Panc1 (cell line): ENCODE measurements at regions not wholly inside any gene's neighbourhood (a gene's known extent, or its start where the extent isn't known, plus 50 kb on each side); places are given as distances from the start of the nearest gene placed in this dataset.
"Not testable (repeated sequence)": the region's sequence is repeated elsewhere in the genome, so short reads cannot be mapped to it uniquely, and the experiment has no call there.

ENCODE experiments used
- POLR2AphosphoS5 ChIP-seq: IDR thresholded peaks from 2 replicates; pipeline ENCODE4 v1.6.1; 2012; ENCODE audit warnings: mild to moderate bottlenecking, low read depth, low read length, moderate library complexity
- TF ChIP-seq, protein P1 (sequence below): fragments of 450-650 bp; IDR thresholded peaks from 2 replicates; pipeline ENCODE4 v1.5.1; 2017; ENCODE audit warnings: mild to moderate bottlenecking
- TF ChIP-seq, protein P2 (sequence below), 2 experiments: IDR thresholded peaks; 2 replicates each; pipeline ENCODE4 v1.6.1; 2011 to 2012; ENCODE audit warnings: low read depth in 2 of 2, control low read depth in 1 of 2, low read length in 1 of 2, mild to moderate bottlenecking in 1 of 2, moderate library complexity in 1 of 2; ENCODE audit not compliant: insufficient read depth in 1 of 2

DNA sequence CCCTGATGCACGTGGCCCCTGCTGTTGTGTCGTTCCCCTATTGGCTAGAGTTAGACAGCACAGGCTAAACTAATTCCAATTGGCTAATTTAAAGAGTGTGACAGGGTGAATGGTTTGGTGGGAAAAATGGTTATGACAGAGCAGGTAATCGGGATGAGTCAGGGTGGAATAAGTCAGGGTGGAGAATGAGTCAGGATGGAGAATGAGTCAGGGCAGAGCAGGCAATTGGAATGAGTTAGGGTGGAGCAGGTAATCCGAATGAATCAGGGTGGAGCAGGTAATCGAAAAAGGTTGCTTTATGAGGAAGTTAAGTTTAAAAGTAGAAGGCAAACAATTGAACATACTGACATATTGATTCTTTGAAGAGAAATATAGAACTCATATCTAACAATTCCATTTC, 89.0 kb upstream of the HGF start:
- TF ChIP-seq, protein P1, sequence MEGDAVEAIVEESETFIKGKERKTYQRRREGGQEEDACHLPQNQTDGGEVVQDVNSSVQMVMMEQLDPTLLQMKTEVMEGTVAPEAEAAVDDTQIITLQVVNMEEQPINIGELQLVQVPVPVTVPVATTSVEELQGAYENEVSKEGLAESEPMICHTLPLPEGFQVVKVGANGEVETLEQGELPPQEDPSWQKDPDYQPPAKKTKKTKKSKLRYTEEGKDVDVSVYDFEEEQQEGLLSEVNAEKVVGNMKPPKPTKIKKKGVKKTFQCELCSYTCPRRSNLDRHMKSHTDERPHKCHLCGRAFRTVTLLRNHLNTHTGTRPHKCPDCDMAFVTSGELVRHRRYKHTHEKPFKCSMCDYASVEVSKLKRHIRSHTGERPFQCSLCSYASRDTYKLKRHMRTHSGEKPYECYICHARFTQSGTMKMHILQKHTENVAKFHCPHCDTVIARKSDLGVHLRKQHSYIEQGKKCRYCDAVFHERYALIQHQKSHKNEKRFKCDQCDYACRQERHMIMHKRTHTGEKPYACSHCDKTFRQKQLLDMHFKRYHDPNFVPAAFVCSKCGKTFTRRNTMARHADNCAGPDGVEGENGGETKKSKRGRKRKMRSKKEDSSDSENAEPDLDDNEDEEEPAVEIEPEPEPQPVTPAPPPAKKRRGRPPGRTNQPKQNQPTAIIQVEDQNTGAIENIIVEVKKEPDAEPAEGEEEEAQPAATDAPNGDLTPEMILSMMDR, result not testable (repeated sequence)
- TF ChIP-seq, protein P2, sequence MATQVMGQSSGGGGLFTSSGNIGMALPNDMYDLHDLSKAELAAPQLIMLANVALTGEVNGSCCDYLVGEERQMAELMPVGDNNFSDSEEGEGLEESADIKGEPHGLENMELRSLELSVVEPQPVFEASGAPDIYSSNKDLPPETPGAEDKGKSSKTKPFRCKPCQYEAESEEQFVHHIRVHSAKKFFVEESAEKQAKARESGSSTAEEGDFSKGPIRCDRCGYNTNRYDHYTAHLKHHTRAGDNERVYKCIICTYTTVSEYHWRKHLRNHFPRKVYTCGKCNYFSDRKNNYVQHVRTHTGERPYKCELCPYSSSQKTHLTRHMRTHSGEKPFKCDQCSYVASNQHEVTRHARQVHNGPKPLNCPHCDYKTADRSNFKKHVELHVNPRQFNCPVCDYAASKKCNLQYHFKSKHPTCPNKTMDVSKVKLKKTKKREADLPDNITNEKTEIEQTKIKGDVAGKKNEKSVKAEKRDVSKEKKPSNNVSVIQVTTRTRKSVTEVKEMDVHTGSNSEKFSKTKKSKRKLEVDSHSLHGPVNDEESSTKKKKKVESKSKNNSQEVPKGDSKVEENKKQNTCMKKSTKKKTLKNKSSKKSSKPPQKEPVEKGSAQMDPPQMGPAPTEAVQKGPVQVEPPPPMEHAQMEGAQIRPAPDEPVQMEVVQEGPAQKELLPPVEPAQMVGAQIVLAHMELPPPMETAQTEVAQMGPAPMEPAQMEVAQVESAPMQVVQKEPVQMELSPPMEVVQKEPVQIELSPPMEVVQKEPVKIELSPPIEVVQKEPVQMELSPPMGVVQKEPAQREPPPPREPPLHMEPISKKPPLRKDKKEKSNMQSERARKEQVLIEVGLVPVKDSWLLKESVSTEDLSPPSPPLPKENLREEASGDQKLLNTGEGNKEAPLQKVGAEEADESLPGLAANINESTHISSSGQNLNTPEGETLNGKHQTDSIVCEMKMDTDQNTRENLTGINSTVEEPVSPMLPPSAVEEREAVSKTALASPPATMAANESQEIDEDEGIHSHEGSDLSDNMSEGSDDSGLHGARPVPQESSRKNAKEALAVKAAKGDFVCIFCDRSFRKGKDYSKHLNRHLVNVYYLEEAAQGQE (IDR thresholded peaks at IDR 0.05; ENCODE audit: insufficient read depth in 1 of 2, low read depth in 2 of 2, low read length in 1 of 2), result not testable (repeated sequence)
- TF ChIP-seq POLR2AphosphoS5, result not testable (repeated sequence)
